ENCODE measurements at regions not wholly inside any gene's neighbourhood (a gene's known extent, or its start where the extent isn't known, plus 50 kb on each side); places are given as distances from the start of the nearest gene placed in this dataset.

GRCh38 chr13:73222627-73223305 lies 164.0 kb downstream of the KLF5 start:
- CTCF ChIA-PET = no interaction called here
- POLR2A ChIA-PET = no interaction called here
- no peaks in the 10 kb centered on the region for H3K36me3 Mint-ChIP-seq (ENCODE audit: low read depth)
- H3K27ac Mint-ChIP-seq = no peak overlapping the region
- H3K27me3 Mint-ChIP-seq = peaks cover 33% of the 10 kb centered on the region
- no peak for DNase-seq
- peaks cover 24% of the 10 kb centered on the region for H3K4me1 Mint-ChIP-seq
- no peak overlapping the region for H3K4me3 Mint-ChIP-seq
- H3K9me3 Mint-ChIP-seq = no peaks in the 10 kb centered on the region

GRCh38 chr13:73220966-73221720 lies 162.3 kb downstream of the KLF5 start:
- Mint-ChIP-seq H3K27me3 (peaks cover 23% of the 10 kb centered on the region), H3K9me3 (no peaks in the 10 kb centered on the region), H3K27ac (no peak overlapping the region), H3K4me1 (peaks cover 27% of the 10 kb centered on the region), H3K36me3 (ENCODE audit: low read depth) (no peaks in the 10 kb centered on the region), H3K4me3 (no peak overlapping the region)
- CTCF ChIA-PET = no interaction called here
- POLR2A ChIA-PET = no interaction called here
- no peak for DNase-seq

- Mint-ChIP-seq H3K9me3 (no peaks in the 10 kb centered on the region), H3K36me3 (ENCODE audit: low read depth) (no peaks in the 10 kb centered on the region), H3K4me3 (no peak overlapping the region), H3K4me1 (peaks cover 11% of the 10 kb centered on the region), H3K27me3 (peaks cover 30% of the 10 kb centered on the region), H3K27ac (no peak overlapping the region)
- DNase-seq = no peak
- POLR2A ChIA-PET = no interaction called here
- CTCF ChIA-PET = no interaction called here
These were observed 159.4 kb downstream of the KLF5 start for GRCh38 chr13:73218181-73218580.

GRCh38 chr13:73216381-73216831 lies 157.6 kb downstream of the KLF5 start:
- peaks cover 28% of the 10 kb centered on the region for H3K27me3 Mint-ChIP-seq
- no peaks in the 10 kb centered on the region for H3K9me3 Mint-ChIP-seq
- no peak overlapping the region for H3K27ac Mint-ChIP-seq
- H3K4me3 Mint-ChIP-seq = no peak overlapping the region
- H3K36me3 Mint-ChIP-seq (ENCODE audit: low read depth) = no peaks in the 10 kb centered on the region
- POLR2A ChIA-PET = interaction anchor here (0.6 kb wide), 1 partner anchor 72 kb away, joined by 3 read pairs; no protein-coding TSS in a partner anchor
- no peak for DNase-seq
- CTCF ChIA-PET = no interaction called here
- peaks cover 5% of the 10 kb centered on the region for H3K4me1 Mint-ChIP-seq

- no peaks in the 10 kb centered on the region for H3K9me3 Mint-ChIP-seq
- no peak overlapping the region for H3K4me3 Mint-ChIP-seq
- H3K27ac Mint-ChIP-seq = no peak overlapping the region
- ChIA-PET CTCF (no interaction called here), POLR2A (interaction anchor here (0.6 kb wide), 1 partner anchor 73 kb away, joined by 3 read pairs; no protein-coding TSS in a partner anchor)
- DNase-seq = no peak
- H3K27me3 Mint-ChIP-seq = peaks cover 28% of the 10 kb centered on the region
- peaks cover 5% of the 10 kb centered on the region for H3K4me1 Mint-ChIP-seq
- no peaks in the 10 kb centered on the region for H3K36me3 Mint-ChIP-seq (ENCODE audit: low read depth)
These were observed 157.0 kb downstream of the KLF5 start for GRCh38 chr13:73215823-73216222.

- Mint-ChIP-seq H3K4me3 (no peak overlapping the region), H3K4me1 (peaks cover 5% of the 10 kb centered on the region), H3K27ac (no peak overlapping the region), H3K36me3 (ENCODE audit: low read depth) (no peaks in the 10 kb centered on the region), H3K9me3 (no peaks in the 10 kb centered on the region), H3K27me3 (peaks cover 16% of the 10 kb centered on the region)
- DNase-seq = no peak
- POLR2A ChIA-PET = no interaction called here
- CTCF ChIA-PET = no interaction called here
These were observed 153.7 kb downstream of the KLF5 start for GRCh38 chr13:73212482-73212881.

GRCh38 chr13:73210218-73210883 lies 151.5 kb downstream of the KLF5 start:
- Mint-ChIP-seq H3K4me3 (no peak overlapping the region), H3K4me1 (no peaks in the 10 kb centered on the region), H3K27me3 (peaks cover 11% of the 10 kb centered on the region), H3K36me3 (ENCODE audit: low read depth) (no peaks in the 10 kb centered on the region), H3K27ac (no peak overlapping the region), H3K9me3 (no peaks in the 10 kb centered on the region)
- CTCF ChIA-PET = no interaction called here
- DNase-seq = no peak
- POLR2A ChIA-PET = no interaction called here

GRCh38 chr13:73204952-73205351 lies 146.1 kb downstream of the KLF5 start:
- Mint-ChIP-seq H3K4me3 (no peak overlapping the region), H3K27me3 (peaks cover 7% of the 10 kb centered on the region), H3K9me3 (no peaks in the 10 kb centered on the region), H3K36me3 (ENCODE audit: low read depth) (no peaks in the 10 kb centered on the region), H3K4me1 (no peaks in the 10 kb centered on the region), H3K27ac (no peak overlapping the region)
- ChIA-PET CTCF (no interaction called here), POLR2A (no interaction called here)
- DNase-seq = no peak

- CTCF ChIA-PET = no interaction called here
- Mint-ChIP-seq H3K36me3 (ENCODE audit: low read depth) (no peaks in the 10 kb centered on the region), H3K4me3 (no peak overlapping the region), H3K9me3 (no peaks in the 10 kb centered on the region), H3K4me1 (no peaks in the 10 kb centered on the region), H3K27ac (no peak overlapping the region), H3K27me3 (peaks cover 11% of the 10 kb centered on the region)
- no peak for DNase-seq
- POLR2A ChIA-PET = no interaction called here
These were observed 142.8 kb downstream of the KLF5 start for GRCh38 chr13:73201626-73202025.

- H3K27me3 Mint-ChIP-seq = peaks cover 12% of the 10 kb centered on the region
These were observed 140.2 kb downstream of the KLF5 start for GRCh38 chr13:73198991-73199411.

GRCh38 chr13:73195091-73195490 lies 136.3 kb downstream of the KLF5 start:
- H3K4me3 Mint-ChIP-seq = no peak overlapping the region
- peaks cover 12% of the 10 kb centered on the region for H3K27me3 Mint-ChIP-seq
- H3K4me1 Mint-ChIP-seq = no peaks in the 10 kb centered on the region
- no peaks in the 10 kb centered on the region for H3K9me3 Mint-ChIP-seq
- ChIA-PET CTCF (no interaction called here), POLR2A (no interaction called here)
- H3K27ac Mint-ChIP-seq = no peak overlapping the region
- no peak for DNase-seq
- no peaks in the 10 kb centered on the region for H3K36me3 Mint-ChIP-seq (ENCODE audit: low read depth)

More at GRCh38 chr13:73198991-73199411, 140.2 kb downstream of the KLF5 start:
- Mint-ChIP-seq H3K9me3 (no peaks in the 10 kb centered on the region), H3K27ac (no peak overlapping the region), H3K4me3 (no peak overlapping the region), H3K4me1 (no peaks in the 10 kb centered on the region), H3K36me3 (ENCODE audit: low read depth) (no peaks in the 10 kb centered on the region)
- DNase-seq = no peak
- CTCF ChIA-PET = no interaction called here
- POLR2A ChIA-PET = no interaction called here

- ChIA-PET CTCF (no interaction called here), POLR2A (no interaction called here)
- Mint-ChIP-seq H3K4me3 (no peak overlapping the region), H3K36me3 (ENCODE audit: low read depth) (no peaks in the 10 kb centered on the region), H3K4me1 (no peaks in the 10 kb centered on the region), H3K27me3 (peaks cover 16% of the 10 kb centered on the region), H3K9me3 (no peaks in the 10 kb centered on the region), H3K27ac (no peak overlapping the region)
- no peak for DNase-seq
These were observed 135.5 kb downstream of the KLF5 start for GRCh38 chr13:73194310-73194709.

- CTCF ChIA-PET = no interaction called here
- POLR2A ChIA-PET = no interaction called here
- no peak for DNase-seq
- no peaks in the 10 kb centered on the region for H3K36me3 Mint-ChIP-seq (ENCODE audit: low read depth)
- no peak overlapping the region for H3K4me3 Mint-ChIP-seq
- H3K27me3 Mint-ChIP-seq = peaks cover 14% of the 10 kb centered on the region
- no peaks in the 10 kb centered on the region for H3K4me1 Mint-ChIP-seq
- H3K27ac Mint-ChIP-seq = no peak overlapping the region
- H3K9me3 Mint-ChIP-seq = no peaks in the 10 kb centered on the region
These were observed 134.7 kb downstream of the KLF5 start for GRCh38 chr13:73193554-73193953.
